CD4-positive, CD25-positive, alpha-beta regulatory T cell (primary cell): ENCODE measurements at regions not wholly inside any gene's neighbourhood (a gene's known extent, or its start where the extent isn't known, plus 50 kb on each side); places are given as distances from the start of the nearest gene placed in this dataset.
A peak's percentile ranks its signal among the peaks of the same experiment; 100 is the strongest.

Experiments used
- ATAC-seq, 2 donors: fragments of 150-1000 bp; cut with Tn5 transposase; one replicate each; pipeline ENCODE4 v1.10.0; 2021; ENCODE audit warnings: low read depth in 2 of 2, moderate number of reproducible peaks in 2 of 2, moderate library complexity in 1 of 2
- DNase-seq, 3 donors: peaks; one replicate each; pipeline versions ENCODE4 v3.0.0 to v3.0.0-alpha.2; 2012 to 2022; ENCODE audit warnings: mixed read lengths in 1 of 3
- H3K27ac ChIP-seq: one replicate; pipeline ENCODE4 v1.7.0; 2013; ENCODE audit warnings: mild to moderate bottlenecking, low read length; ENCODE audit not compliant: insufficient read depth, poor library complexity, severe bottlenecking
- H3K27me3 ChIP-seq: one replicate; pipeline ENCODE4 v1.7.0; 2013; ENCODE audit warnings: low read length; ENCODE audit not compliant: control insufficient read depth, insufficient read depth
- H3K36me3 ChIP-seq: one replicate; pipeline ENCODE4 v1.7.0; 2013; ENCODE audit warnings: mild to moderate bottlenecking, low read length, moderate library complexity; ENCODE audit not compliant: control insufficient read depth, insufficient read depth
- H3K4me1 ChIP-seq: 2 replicates; pipeline ENCODE4 v1.7.0; 2013; ENCODE audit warnings: mild to moderate bottlenecking, low read length; ENCODE audit not compliant: insufficient read depth, control insufficient read depth, poor library complexity, severe bottlenecking
- H3K4me3 ChIP-seq: one replicate; pipeline ENCODE4 v1.7.0; 2013; ENCODE audit warnings: low read depth, mild to moderate bottlenecking, low read length, moderate library complexity
- H3K9me3 ChIP-seq, 2 experiments: 1 replicate in 1 of 2; 2 replicates in 1 of 2; pipeline ENCODE4 v1.7.0; 2013; ENCODE audit warnings: low read length in 2 of 2, mild to moderate bottlenecking in 1 of 2, moderate library complexity in 1 of 2; ENCODE audit not compliant: control insufficient read depth in 2 of 2
- H3K27ac Mint-ChIP-seq, 3 donors: one replicate each; pipeline ENCODE4 v1.8.0; 2020 to 2022; ENCODE audit warnings: mild to moderate bottlenecking in 3 of 3, mixed read lengths in 3 of 3, moderate library complexity in 2 of 3
- H3K27me3 Mint-ChIP-seq: one replicate; pipeline ENCODE4 v1.8.0; 2022; ENCODE audit warnings: mild to moderate bottlenecking, mixed read lengths
- H3K36me3 Mint-ChIP-seq: one replicate; pipeline ENCODE4 v1.8.0; 2020; ENCODE audit warnings: mixed read lengths
- H3K4me1 Mint-ChIP-seq, 4 donors: one replicate each; pipeline ENCODE4 v1.8.0; 2020 to 2022; ENCODE audit warnings: mixed read lengths in 4 of 4, mild to moderate bottlenecking in 1 of 4
- H3K4me3 Mint-ChIP-seq, 4 donors: one replicate each; pipeline ENCODE4 v1.8.0; 2020 to 2022; ENCODE audit warnings: mild to moderate bottlenecking in 4 of 4, mixed read lengths in 4 of 4, moderate library complexity in 3 of 4
- H3K9me3 Mint-ChIP-seq, 7 donors: one replicate each; pipeline ENCODE4 v1.8.0; 2020 to 2022; ENCODE audit warnings: mixed read lengths in 7 of 7, mild to moderate bottlenecking in 3 of 7, moderate library complexity in 2 of 7

DNA sequence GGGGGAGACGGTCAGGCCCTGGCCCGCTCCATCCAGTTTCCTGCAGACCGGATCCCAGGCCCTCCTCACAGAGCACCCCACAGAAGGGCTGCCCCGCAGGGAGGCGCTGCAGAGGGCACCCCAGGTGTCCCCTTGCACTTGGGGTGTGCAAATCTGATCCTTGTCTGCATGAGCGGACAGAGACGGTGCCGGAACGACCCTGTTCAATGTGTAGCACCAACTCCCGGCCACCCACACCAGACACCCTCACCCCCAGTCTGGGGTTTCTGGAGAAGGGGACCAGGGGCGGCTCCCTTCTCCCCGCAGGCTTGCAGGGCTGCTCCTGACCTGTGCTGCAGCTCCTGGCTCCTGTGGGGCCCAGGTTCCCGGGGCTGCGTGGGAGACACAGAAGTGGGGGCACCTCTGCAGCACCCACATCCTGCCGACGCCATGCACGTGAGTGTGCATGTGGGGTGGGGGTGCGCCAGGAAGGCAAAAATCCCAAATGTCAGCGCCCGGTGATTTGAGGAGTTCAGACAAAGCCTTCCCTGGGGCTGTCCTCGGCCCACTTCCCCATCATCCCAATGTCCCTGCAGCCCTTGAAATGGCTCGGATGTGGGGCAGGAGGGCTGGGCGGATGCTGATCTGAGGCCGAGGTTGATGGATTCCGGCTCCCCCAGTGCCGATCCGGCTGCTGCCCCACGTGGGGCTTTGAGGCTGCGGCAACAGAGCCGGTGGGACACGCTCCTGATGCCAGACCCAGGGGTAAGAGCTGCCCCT lies 85.3 kb upstream of the BHLHE23 start:
- Mint-ChIP-seq H3K27ac (no peak overlapping the region), H3K9me3 (peaks cover 0 to 2% (median 0%) of the 10 kb centered on the region in 7 donors), H3K36me3 (no peaks in the 10 kb centered on the region), H3K27me3 (peaks cover 8% of the 10 kb centered on the region), H3K4me3 (no peak overlapping the region), H3K4me1 (no peaks in the 10 kb centered on the region)
- Histone ChIP-seq H3K27me3 (no peaks in the 10 kb centered on the region), H3K4me3 (no peak overlapping the region), H3K36me3 (no peaks in the 10 kb centered on the region), H3K27ac (no peak overlapping the region), H3K9me3 (no peaks in the 10 kb centered on the region), H3K4me1 (no peaks in the 10 kb centered on the region)
- ATAC-seq (no peak), DNase-seq (no peak)

DNA sequence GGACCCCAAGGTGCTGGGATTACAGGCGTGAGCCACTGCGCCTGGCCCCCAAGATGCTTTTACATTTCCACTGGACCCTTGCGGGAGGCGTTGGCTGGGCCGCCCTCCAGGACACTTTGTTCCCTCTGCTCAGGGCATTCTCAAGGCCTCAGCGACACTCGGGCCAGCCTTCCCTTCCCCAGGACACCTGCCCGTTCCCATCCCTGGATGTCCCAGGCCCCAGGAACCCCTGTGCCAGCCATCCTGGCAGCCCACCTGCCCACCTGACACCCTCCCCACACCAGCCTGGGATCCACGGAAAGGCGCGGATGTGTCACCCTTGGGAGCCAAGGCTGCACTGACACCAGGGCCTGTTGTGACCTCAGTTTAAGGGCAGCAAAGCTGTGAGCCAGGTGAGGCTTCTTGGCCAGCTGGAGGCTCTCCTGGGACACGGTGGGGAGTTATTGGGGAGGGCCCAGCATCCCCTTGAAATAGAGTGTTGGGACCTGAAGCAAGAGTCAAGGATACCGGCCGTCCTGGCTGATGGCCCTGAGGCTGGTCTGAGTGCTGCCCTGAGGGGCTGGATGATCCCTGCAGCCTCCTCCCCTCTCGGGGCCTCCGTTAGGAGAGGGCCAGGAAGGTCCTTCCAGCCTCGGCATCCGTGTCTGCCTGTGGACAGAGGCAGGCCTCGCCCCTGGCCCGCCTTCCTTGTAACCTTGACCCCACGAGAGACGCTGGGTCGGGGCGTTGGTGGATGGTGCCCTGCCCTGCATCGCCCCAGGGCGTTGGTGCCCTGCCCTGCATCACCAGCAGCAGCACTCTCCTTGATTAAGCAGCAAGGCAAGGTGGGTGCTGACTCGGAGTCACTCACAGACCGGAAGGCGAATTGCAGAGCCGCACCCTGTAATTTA lies 84.2 kb upstream of the BHLHE23 start:
- DNase-seq (no peak), ATAC-seq (no peak)
- no peak overlapping the region for H3K27ac Mint-ChIP-seq
- Histone ChIP-seq H3K27ac (no peak overlapping the region), H3K36me3 (no peaks in the 10 kb centered on the region), H3K9me3 (no peaks in the 10 kb centered on the region), H3K4me1 (no peaks in the 10 kb centered on the region), H3K4me3 (no peak overlapping the region), H3K27me3 (no peaks in the 10 kb centered on the region)
- H3K9me3 Mint-ChIP-seq: peaks cover 0 to 2% (median 0%) of the 10 kb centered on the region in 7 donors
- H3K4me1 Mint-ChIP-seq: no peaks in the 10 kb centered on the region
- no peak overlapping the region for H3K4me3 Mint-ChIP-seq
- H3K36me3 Mint-ChIP-seq: no peaks in the 10 kb centered on the region
- H3K27me3 Mint-ChIP-seq: peaks cover 8% of the 10 kb centered on the region

DNA sequence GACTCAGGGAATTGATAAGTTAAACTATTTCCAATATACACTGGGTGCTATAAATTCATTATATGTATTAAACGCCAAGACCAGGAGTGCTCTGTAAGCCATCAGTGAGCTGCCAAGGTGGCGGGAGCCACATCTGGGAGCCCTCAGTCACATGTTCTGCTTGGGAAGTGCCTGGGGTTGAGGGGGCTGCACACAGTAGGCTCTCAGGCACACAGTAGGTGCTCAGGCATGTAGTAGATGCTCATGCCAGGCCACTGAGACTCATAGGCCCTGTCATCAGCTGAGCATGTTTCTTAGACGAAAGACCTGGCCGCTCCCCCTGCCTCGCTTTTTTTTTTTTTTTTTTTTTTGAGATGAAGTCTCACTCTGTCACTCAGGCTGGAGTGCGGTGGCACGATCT lies 83.3 kb upstream of the BHLHE23 start:
- H3K36me3 Mint-ChIP-seq: no peaks in the 10 kb centered on the region
- H3K4me1 Mint-ChIP-seq: no peaks in the 10 kb centered on the region
- Histone ChIP-seq H3K36me3 (no peaks in the 10 kb centered on the region), H3K27me3 (no peaks in the 10 kb centered on the region), H3K27ac (no peak overlapping the region), H3K4me3 (no peak overlapping the region), H3K4me1 (no peaks in the 10 kb centered on the region), H3K9me3 (no peaks in the 10 kb centered on the region)
- H3K27me3 Mint-ChIP-seq: peaks cover 6% of the 10 kb centered on the region
- H3K27ac Mint-ChIP-seq: no peak overlapping the region
- ATAC-seq (no peak), DNase-seq (no peak)
- H3K9me3 Mint-ChIP-seq: no peaks in the 10 kb centered on the region
- no peak overlapping the region for H3K4me3 Mint-ChIP-seq

DNA sequence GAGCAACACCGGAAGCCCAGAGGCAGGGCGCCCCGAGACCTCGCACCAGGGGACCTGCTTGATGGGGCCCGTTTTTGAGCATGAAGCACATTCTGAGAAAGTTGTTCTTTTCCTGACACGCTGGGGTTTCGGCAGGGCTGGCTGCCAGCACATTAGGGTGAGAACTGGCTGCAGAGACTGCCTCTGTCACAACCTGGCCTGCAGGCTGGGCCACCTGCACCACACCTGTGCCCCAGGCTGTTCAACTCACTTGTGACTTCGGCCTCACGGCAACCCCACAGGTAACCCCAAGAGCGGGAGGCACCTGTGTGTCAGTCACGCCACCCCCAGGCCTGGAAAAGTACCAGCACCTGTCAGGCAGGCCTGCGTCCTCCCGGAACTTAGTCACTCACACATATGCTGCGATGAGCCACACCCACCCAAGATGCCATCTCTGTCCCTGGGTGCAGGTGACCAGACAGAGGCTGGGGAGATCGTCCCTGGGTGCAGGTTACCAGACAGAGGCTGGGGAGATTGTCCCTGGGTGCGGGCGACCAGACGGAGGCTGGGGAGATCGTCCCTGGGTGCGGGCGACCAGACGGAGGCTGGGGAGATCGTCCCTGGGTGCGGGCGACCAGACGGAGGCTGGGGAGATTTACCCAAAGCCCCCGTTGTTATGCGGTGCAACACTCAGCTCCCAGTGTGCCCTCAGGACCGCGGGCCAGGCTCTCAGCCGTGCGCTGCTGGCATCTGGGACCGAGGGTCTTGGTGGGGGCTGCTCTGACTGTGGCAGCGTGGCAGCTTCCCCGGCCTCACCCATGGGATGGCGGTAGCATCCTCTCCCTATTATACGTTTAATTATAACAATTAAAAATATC lies 82.5 kb upstream of the BHLHE23 start:
- H3K27me3 ChIP-seq: no peaks in the 10 kb centered on the region
- Mint-ChIP-seq H3K27me3 (peaks cover 5% of the 10 kb centered on the region), H3K27ac (peak overlapping the region in 1 of 3 donors; percentile 63), H3K36me3 (no peaks in the 10 kb centered on the region), H3K4me3 (no peak overlapping the region), H3K4me1 (no peaks in the 10 kb centered on the region), H3K9me3 (no peaks in the 10 kb centered on the region)
- H3K9me3 ChIP-seq: no peaks in the 10 kb centered on the region
- ATAC-seq: no peak
- H3K4me3 ChIP-seq: no peak overlapping the region
- H3K4me1 ChIP-seq: no peaks in the 10 kb centered on the region
- no peak for DNase-seq
- no peak overlapping the region for H3K27ac ChIP-seq
- no peaks in the 10 kb centered on the region for H3K36me3 ChIP-seq

DNA sequence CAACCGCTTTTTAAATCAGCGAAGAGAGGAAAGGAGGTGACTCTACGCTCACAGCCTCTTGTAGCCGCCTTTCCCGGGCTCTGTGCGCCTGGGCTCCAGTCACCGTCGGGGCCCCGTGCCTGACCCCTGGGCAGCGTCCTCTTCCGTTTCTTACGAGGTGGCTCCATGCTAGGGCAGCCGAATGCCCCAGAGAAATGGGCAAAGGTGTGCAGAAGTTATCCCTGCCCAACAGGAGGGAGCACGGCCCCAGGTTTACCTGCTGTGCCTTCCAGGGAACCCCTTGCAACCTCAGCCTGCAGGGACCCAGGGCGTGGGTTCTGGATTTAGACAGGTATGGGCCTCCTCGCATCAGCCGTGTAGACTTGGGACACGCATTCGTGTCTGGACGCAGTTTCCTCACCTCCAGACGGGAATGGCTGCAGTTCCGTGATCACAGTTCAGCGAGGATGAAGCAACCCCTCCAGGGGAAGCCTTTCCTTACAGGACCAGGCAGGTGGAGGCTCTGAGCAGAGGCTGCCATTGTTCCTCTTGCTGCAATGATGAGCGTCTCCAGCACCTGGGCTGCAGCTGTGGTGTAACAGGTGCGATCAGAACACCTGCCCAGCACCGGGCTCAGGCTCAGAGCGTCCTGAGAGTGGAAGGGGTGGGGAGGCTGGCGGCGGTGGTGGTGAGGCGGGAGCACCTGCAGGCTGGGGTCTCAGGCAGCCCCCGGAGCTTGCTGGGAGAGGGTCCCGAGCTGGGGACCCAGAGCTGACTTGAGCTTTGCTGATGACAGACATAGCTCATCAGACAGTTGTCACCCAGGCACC lies 81.3 kb upstream of the BHLHE23 start:
- Histone ChIP-seq H3K27me3 (no peaks in the 10 kb centered on the region), H3K4me3 (no peak overlapping the region), H3K4me1 (no peaks in the 10 kb centered on the region), H3K36me3 (no peaks in the 10 kb centered on the region), H3K9me3 (no peaks in the 10 kb centered on the region), H3K27ac (no peak overlapping the region)
- Mint-ChIP-seq H3K27ac (no peak overlapping the region), H3K4me3 (no peak overlapping the region), H3K36me3 (no peaks in the 10 kb centered on the region), H3K27me3 (peaks cover 5% of the 10 kb centered on the region), H3K9me3 (no peaks in the 10 kb centered on the region), H3K4me1 (no peaks in the 10 kb centered on the region)
- DNase-seq: no peak
- ATAC-seq: no peak

DNA sequence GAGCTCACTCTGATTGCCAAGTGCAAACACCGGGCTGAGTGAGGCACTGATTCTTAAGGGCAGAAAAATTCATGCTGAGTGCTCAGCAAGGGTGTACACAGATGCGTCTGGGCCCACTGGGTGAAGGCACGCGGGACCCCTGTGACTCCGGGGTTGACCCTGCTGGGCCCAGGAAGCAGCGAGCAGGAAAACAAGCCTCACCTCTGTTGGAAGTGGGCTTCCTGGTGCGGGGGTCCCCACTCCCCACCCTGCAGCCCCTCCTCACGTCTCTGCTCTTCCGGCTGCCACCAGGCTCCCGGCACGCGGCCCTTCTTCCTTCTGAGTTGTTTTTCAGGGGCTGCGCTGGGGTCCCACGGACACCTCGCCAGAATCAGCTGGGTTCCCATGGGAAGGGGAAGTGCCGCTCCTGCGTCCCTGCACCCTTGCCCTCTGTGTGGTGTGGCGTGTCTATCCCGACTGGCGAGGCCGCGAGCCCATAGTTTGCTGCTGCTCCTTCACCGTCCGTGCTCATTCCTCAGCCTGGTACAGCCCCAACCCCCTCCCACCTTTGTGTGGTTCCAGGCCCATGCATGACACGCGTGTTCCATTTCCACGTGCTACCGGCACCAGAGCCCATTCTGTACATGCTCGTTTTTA lies 80.6 kb upstream of the BHLHE23 start:
- H3K9me3 ChIP-seq: no peaks in the 10 kb centered on the region
- ATAC-seq (no peak), DNase-seq (no peak)
- H3K36me3 Mint-ChIP-seq: no peaks in the 10 kb centered on the region
- H3K9me3 Mint-ChIP-seq: no peaks in the 10 kb centered on the region
- H3K4me3 Mint-ChIP-seq: no peak overlapping the region
- H3K4me1 Mint-ChIP-seq: no peaks in the 10 kb centered on the region
- H3K27me3 ChIP-seq: no peaks in the 10 kb centered on the region
- no peaks in the 10 kb centered on the region for H3K4me1 ChIP-seq
- H3K36me3 ChIP-seq: no peaks in the 10 kb centered on the region
- H3K27ac ChIP-seq: no peak overlapping the region
- no peak overlapping the region for H3K27ac Mint-ChIP-seq
- H3K27me3 Mint-ChIP-seq: peaks cover 5% of the 10 kb centered on the region
- H3K4me3 ChIP-seq: no peak overlapping the region
